ENCODE measurements at regions not wholly inside any gene's neighbourhood (a gene's known extent, or its start where the extent isn't known, plus 50 kb on each side); places are given as distances from the start of the nearest gene placed in this dataset.

DNA sequence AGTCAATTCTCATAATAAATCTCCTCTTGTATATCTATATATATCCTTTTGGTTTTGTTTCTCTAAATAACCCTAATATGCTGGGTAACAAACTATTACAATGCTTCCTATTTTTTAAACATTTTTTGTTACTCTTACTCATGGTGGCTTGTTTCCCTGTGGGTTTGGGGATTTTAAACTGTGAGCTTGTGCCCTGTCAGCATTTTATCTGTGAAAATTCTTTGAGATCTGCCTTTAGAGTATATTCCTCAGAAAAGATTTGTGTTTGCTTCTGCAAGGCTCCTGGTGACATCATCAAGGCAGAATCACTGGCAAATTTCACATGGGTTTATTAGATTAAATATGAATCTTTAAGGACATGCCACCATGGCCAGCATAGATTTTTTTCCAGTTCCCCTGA lies 273.6 kb downstream of the LRFN2 start:
- H3K9me3 ChIP-seq: no peaks in the 10 kb centered on the region
- peaks cover 0 to 10% of the 10 kb centered on the region in 2 donors for H3K27me3 ChIP-seq
- no peaks in the 10 kb centered on the region for H3K36me3 ChIP-seq
- intact Hi-C loops (cut with DNase I): no loop called here
- ATAC-seq (no peak), DNase-seq (no peak)
- TF ChIP-seq, protein P1, sequence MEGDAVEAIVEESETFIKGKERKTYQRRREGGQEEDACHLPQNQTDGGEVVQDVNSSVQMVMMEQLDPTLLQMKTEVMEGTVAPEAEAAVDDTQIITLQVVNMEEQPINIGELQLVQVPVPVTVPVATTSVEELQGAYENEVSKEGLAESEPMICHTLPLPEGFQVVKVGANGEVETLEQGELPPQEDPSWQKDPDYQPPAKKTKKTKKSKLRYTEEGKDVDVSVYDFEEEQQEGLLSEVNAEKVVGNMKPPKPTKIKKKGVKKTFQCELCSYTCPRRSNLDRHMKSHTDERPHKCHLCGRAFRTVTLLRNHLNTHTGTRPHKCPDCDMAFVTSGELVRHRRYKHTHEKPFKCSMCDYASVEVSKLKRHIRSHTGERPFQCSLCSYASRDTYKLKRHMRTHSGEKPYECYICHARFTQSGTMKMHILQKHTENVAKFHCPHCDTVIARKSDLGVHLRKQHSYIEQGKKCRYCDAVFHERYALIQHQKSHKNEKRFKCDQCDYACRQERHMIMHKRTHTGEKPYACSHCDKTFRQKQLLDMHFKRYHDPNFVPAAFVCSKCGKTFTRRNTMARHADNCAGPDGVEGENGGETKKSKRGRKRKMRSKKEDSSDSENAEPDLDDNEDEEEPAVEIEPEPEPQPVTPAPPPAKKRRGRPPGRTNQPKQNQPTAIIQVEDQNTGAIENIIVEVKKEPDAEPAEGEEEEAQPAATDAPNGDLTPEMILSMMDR (IDR thresholded peaks at IDR 0.05): no peak
- H3K27ac ChIP-seq: no peak overlapping the region
- no peak overlapping the region for H3K4me3 ChIP-seq
- H3K4me1 ChIP-seq: no peaks in the 10 kb centered on the region

GRCh38 chr6:40312213-40313015 lies 274.8 kb downstream of the LRFN2 start:
- TF ChIP-seq, protein P1 (IDR thresholded peaks at IDR 0.05): no peak
- H3K27me3 ChIP-seq: peaks cover 0 to 19% of the 10 kb centered on the region in 2 donors
- no peaks in the 10 kb centered on the region for H3K4me1 ChIP-seq
- intact Hi-C loops (cut with DNase I): no loop called here
- no peaks in the 10 kb centered on the region for H3K36me3 ChIP-seq
- no peak overlapping the region for H3K4me3 ChIP-seq
- ATAC-seq (no peak), DNase-seq (no peak)
- H3K9me3 ChIP-seq: no peaks in the 10 kb centered on the region
- no peak overlapping the region for H3K27ac ChIP-seq

- no peaks in the 10 kb centered on the region for H3K4me1 ChIP-seq
- TF ChIP-seq, protein P1 (IDR thresholded peaks at IDR 0.05): peak; percentile 91 to 92
- peak; percentile 94 for ATAC-seq
- no peaks in the 10 kb centered on the region for H3K9me3 ChIP-seq
- no peaks in the 10 kb centered on the region for H3K36me3 ChIP-seq
- intact Hi-C loops (cut with DNase I): no loop called here
- H3K4me3 ChIP-seq: no peak overlapping the region
- DNase-seq: peak in 3 of 4 donors; percentile 40 to 71 (median 52)
- peaks cover 0 to 11% of the 10 kb centered on the region in 2 donors for H3K27me3 ChIP-seq
- H3K27ac ChIP-seq: no peak overlapping the region
Observed at GRCh38 chr6:40308533-40309306, 278.4 kb downstream of the LRFN2 start.

GRCh38 chr6:40307712-40308111 lies 279.5 kb downstream of the LRFN2 start:
- no peaks in the 10 kb centered on the region for H3K9me3 ChIP-seq
- TF ChIP-seq, protein P1 (IDR thresholded peaks at IDR 0.05): no peak
- peaks cover 0 to 11% of the 10 kb centered on the region in 2 donors for H3K27me3 ChIP-seq
- H3K36me3 ChIP-seq: no peaks in the 10 kb centered on the region
- intact Hi-C loops (cut with DNase I): no loop called here
- DNase-seq (no peak), ATAC-seq (no peak)
- H3K27ac ChIP-seq: no peak overlapping the region
- H3K4me3 ChIP-seq: no peak overlapping the region
- no peaks in the 10 kb centered on the region for H3K4me1 ChIP-seq

GRCh38 chr6:40302856-40303454 lies 284.2 kb downstream of the LRFN2 start:
- peaks cover 0 to 3% of the 10 kb centered on the region in 2 donors for H3K27me3 ChIP-seq
- TF ChIP-seq, protein P1 (IDR thresholded peaks at IDR 0.05): no peak

More at GRCh38 chr6:40302856-40303454, 284.2 kb downstream of the LRFN2 start:
- DNase-seq: no peak
- ATAC-seq: no peak
- intact Hi-C loops (cut with DNase I): no loop called here
- no peak overlapping the region for H3K4me3 ChIP-seq
- H3K4me1 ChIP-seq: no peaks in the 10 kb centered on the region
- H3K27ac ChIP-seq: no peak overlapping the region
- peaks cover 0 to 4% of the 10 kb centered on the region in 2 donors for H3K9me3 ChIP-seq
- no peaks in the 10 kb centered on the region for H3K36me3 ChIP-seq
